NCI-H187 (cell line): ENCODE measurements at regions not wholly inside any gene's neighbourhood (a gene's known extent, or its start where the extent isn't known, plus 50 kb on each side); places are given as distances from the start of the nearest gene placed in this dataset.

Experiments
- DNase-seq, 2 experiments: peaks; one replicate each; lab custom pipeline; 2025; lab: John Stamatoyannopoulos, UW

DNA sequence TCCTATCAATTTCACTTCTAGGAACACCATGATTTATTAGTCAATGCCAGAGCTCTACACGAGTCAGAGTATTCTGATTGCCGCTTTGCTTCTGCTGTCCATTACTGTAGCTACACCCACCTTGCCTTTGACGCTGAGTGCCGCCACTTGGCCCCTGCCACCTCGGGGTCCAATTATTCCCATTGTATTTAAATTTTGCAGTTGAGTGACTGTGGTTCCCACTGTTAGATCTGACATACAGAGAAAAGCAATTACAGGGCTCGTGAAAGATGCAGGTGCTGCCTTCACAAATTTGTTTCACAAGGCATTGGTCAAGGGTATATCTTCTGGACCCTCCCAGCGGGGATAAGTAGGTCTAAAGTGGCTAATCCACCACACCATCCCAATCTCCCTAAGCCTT is 428.9 kb downstream of the SIPA1L2 start:
- no peak for DNase-seq

- no peak for DNase-seq
Measured at GRCh38 chr1:232196042-232196441, 433.9 kb downstream of the SIPA1L2 start.

- DNase-seq: no peak
Measured at GRCh38 chr1:232194424-232194823, 435.5 kb downstream of the SIPA1L2 start.

DNA sequence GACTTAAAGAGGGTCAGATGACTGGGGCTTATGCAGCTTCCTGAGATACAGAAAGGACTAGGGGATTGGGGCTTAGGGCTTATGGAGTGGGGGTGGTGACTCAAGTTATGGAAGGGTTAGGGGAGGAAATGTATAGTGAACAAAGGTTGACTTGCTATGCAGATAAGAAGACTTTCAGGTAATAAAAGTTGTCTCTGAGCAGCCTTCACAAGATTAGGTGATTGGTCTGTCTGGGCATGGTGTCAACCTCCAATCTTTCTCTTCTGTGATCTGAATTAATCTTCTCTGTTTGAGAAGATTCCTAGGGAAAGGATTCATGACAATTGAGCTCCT is 436.5 kb downstream of the SIPA1L2 start:
- DNase-seq: no peak

DNA sequence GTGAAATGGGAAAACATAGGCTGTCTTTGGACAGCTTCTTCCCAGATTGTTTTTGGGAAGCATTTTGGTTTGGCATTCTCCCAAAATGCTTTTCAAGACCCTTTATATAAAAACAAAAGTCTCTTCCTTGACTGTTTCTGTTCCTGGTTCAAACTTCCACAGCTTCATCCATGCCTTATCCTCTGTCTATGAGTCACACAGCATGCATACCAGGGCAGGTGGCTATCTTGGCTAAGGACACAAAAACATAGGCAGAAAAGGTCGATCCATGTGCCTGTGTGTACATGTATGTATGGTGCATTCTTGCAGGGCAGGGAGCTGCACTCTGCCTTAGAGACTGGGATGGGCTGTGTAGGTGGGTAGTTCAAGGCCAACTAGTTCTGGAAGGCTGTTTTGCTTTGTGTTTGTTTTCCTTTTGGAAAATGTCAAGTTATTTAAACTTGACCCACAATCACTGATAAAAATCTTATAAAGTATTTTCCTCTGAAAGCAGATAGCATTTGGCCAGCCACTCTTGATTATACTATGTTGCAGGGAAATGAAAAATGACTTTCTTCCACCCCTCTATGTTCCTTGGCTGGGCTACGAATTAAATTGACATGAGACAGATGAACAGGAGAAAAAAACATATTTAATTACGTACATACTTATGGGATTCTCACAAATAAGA is 437.0 kb downstream of the SIPA1L2 start:
- DNase-seq: no peak

- no peak for DNase-seq
Measured at GRCh38 chr1:232191560-232191959, 438.4 kb downstream of the SIPA1L2 start.

- no peak for DNase-seq
Measured at GRCh38 chr1:232188318-232188717, 441.6 kb downstream of the SIPA1L2 start.

DNA sequence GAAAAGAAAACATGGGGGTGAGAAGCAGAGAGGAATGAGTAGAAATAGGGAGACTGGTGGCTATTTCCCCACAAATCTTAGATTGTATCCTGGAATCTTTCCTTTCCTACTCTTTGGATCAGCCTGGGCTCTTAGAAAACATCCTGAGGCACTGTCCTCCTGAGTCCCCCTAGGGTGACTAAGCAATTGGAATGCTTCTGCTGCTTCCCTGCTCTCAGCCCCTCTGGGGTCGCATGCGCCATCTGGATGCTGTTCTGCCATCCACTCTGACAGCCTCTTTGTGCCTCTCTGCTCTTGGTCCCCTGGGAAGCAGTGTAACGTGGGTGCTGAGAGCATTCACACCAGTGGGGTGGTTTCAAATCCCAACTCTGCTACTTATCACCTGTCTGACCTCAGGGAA is 443.0 kb downstream of the SIPA1L2 start:
- DNase-seq: no peak

- DNase-seq: no peak
Measured at GRCh38 chr1:232184561-232185530, 445.1 kb downstream of the SIPA1L2 start.

GRCh38 chr1:232183802-232184201 is 446.1 kb downstream of the SIPA1L2 start:
- DNase-seq: no peak

DNA sequence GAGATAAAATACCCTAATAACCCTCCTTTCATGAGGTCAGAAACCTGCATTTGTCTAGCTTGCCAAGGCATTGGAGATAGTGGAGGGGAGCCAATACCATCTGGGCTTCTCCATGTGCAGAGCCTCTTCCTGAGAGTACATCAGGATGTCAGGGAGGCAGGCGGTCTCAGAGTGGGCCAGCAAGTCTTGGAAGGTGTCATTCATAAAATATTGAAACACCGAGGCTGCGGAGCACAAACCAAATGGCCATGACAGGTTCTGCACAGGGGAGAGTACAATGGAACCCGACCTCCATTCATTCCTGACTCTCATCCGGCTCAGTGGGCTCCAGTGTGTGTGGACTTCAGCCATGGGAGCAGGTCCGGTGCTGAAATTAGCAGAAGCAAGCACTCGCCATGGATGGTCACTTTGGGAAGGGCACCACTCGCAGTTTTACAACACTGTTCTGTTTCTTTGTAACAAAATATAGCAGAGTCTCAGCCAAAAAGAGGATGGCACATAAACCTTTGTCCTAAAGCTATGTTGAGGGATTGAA is 446.6 kb downstream of the SIPA1L2 start:
- DNase-seq: no peak

DNA sequence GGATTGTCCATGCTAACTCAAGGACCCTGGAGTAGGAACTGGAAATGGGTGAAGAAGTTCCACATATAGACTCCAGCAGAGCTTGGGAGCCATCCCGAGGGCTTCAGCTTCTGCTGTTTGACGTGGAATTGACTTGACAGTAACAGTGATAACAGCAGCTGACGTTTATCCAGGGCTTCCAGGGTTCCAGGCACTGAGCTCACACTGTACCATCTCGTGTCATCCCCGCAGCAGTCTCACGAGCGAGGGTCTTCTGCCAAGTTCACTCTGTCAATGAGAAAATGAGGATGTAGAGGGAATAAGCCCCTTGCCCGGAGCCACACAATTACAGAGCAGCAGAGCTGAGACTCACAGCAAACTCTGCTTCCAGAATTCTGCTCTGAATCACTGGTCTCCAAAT is 447.7 kb downstream of the SIPA1L2 start:
- DNase-seq: no peak

- no peak for DNase-seq
Measured at GRCh38 chr1:232180779-232181136, 449.2 kb downstream of the SIPA1L2 start.

DNA sequence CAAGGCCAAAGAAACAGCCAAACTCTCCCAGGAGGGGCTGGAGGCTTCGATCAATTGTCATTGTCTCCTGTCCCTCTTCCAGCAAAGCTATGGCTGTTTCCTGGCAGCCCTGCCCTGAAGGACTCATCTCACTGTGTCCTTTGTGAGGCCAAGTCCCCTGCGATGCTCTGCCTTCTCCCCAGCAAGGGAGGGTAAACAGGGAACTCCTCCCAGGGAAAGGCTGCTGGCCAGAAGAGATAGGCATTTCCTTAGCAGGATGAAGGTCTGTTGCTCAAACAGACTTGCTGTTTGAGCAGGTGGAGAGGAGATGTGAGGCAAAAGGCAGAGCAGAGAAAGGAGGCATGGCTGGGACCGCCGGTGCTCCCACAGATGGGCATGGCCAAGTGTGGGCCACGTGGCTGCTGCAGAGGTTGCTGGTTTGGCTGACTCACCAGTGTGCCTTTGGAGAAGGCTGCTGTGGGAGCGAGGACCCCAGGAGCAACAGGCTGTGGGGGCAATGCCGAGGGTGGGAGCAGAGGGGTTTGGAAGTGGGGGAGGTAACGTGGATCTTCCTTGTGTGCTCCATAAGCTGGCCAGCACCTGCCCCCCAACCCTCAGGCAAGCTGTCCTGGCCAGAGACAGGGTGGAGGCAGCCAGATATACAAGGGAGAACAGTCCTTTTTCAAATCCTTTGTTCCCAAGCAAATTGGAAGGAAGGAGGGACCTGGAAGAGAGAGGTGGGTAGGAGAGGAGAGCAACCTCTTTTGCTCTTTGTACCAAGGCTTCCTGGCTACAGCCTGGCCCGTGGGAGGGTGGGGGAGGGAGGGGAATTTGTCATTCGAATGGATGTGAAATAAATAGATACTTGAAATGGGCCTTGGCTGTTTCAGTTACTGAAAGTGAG is 449.8 kb downstream of the SIPA1L2 start:
- no peak for DNase-seq

- no peak for DNase-seq
Measured at GRCh38 chr1:232178191-232178590, 451.7 kb downstream of the SIPA1L2 start.

GRCh38 chr1:232177438-232177837 is 452.5 kb downstream of the SIPA1L2 start:
- DNase-seq: no peak

DNA sequence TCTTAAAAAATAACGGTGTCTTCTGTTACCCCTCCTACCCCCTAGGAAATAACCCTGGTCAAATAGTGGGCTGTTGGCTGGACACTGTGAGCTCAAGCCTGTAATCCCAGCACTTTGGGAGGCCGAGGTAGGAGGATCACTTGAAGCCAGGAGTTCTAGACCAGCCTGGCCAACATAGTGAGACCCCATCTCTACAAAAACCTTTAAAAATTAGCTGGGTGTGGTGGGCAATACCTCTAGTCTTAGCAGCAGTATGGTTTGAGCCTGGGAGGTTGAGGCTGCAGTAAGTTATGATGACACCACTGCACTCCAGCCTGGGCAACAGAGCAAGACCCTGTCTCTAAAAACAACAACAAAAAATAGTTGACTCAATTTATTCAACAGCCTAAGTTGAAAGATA is 453.7 kb downstream of the SIPA1L2 start:
- DNase-seq: no peak

GRCh38 chr1:232174306-232174705 is 455.6 kb downstream of the SIPA1L2 start:
- no peak for DNase-seq

DNA sequence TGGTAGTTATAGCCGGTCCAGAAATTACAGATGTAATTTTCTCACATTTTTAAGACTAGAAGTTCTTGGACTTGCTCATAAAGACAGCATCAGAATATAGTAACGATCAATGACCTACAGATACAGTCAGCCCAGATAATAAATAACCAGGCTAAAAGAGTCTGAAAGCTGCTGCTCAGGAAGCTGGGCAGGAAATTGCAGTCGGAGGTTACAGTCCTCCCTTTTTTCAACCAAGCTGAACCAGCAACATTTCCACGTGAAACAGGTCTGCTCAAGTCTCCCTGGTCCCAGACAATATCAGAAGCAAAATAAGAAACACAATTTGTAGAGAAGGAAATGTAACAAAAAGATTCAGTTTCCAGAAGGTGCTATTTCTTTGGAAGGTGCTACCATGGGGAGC is 457.4 kb downstream of the SIPA1L2 start:
- DNase-seq: no peak

- DNase-seq: no peak
Measured at GRCh38 chr1:232170909-232171308, 459.0 kb downstream of the SIPA1L2 start.

- DNase-seq: no peak
Measured at GRCh38 chr1:232169436-232169835, 460.5 kb downstream of the SIPA1L2 start.

DNA sequence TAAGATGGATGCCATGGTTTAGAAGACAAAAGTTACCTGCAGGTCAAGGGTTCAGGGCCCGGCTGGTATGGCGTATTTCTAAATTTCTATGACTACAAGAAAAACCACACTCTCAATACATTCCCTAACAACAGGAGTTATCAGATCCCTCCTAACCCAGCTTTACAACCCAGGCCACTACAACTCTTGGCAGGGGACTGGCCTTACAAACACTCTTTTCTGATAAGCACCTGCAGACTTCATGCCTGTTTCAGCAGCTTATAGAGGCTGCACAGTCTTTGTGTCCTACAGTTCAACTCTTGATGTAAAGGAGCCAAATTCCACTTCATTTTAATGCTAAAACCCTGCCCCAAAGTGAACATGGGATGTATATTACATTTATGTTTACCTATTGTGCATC is 461.4 kb downstream of the SIPA1L2 start:
- no peak for DNase-seq
